Islet of Langerhans (tissue), 1 donor: ENCODE measurements at regions not wholly inside any gene's neighbourhood (a gene's known extent, or its start where the extent isn't known, plus 50 kb on each side); places are given as distances from the start of the nearest gene placed in this dataset.
"Not testable (repeated sequence)": the region's sequence is repeated elsewhere in the genome, so short reads cannot be mapped to it uniquely, and the experiment has no call there.

Experiments
- FAIRE-seq: peaks from one replicate; lab custom pipeline; 2011; peaks lifted over from hg19 to GRCh38; lab: Jason Lieb, UNC

DNA sequence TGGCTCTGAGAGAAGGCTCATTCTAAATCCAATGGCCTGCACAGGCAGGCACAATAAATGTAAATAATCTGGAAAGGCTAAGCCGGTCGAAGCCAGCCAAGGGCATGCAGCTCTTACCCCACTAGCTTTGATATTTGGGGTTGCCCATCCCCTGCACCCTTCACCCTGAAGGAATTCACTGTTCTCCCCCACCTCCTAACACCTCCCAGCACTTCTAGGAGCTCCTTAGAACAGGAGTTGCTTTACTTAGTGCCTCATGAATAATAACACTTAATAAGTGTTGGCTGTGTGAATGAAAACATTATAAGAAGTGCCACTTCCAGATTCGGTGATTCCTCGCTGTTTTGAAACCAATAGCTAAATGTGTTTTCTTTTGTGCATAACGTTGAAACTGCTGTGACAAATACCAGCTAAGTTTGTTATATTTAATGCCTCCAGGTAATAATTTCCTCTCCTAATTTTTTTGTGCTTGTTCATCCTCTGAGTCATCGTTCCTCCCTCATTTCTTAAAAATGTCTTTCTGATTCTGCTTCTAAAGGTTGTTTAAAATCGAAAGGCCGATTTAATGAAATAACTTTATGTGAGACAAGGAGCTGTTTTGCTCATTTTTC is 458.8 kb downstream of the METTL4 start:
- FAIRE-seq: no peak

DNA sequence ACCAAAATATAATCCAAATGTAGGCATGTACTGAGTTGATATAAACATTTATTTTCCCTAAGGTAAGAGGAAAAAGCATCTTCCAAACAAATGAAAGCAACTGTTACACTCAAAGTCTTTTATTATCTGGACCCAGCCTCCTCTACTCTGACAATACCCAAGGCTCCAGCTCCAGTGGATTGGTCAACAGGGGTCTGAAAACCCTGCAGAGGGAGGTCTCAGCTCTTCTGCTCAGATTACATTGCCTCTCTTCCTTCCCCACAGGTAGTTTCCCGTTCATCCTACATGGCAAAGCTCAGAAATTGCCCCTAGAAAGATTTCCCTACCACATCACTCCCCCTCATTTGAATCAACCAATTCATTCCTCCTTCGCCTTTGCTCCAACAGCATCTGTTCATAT is 457.0 kb downstream of the METTL4 start:
- no peak for FAIRE-seq

DNA sequence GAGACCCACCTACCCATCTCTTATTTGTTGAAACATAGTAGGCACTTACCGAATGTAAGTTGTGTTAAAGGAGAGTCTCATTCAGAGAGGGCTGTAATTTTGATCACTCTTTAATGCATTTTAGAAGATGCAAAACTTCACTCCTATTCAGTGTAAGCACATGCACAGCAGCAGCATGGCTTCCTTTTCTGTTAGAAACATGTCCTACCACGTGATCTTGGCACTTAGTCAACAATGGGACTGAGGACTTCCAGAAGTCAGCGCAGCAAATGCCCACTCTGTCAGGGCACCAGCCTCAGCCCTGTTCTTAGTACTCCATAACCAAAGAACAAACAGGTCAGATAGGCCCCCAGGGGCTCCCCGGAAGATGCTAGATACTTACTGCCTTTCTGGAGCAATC is 456.5 kb downstream of the METTL4 start:
- FAIRE-seq: no peak

DNA sequence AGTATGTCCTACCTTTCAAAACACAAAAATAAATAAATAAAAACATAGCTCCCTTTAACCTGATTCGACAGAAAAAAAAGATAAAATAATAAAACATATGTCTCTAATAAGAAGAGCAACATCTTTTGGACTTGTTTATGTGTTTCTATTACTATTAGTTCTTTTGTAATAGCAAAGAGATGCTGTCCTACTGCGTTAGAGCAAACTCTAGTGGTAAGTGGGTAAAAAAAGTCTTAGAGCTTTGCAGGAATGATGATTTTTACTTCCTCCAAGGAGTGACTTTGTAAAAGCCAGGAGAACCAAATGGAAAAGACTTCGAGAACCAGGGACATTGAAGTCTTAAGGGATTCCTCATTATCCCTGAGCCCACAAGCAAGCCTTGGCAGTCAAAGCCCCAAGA is 450.1 kb downstream of the METTL4 start:
- no peak for FAIRE-seq

DNA sequence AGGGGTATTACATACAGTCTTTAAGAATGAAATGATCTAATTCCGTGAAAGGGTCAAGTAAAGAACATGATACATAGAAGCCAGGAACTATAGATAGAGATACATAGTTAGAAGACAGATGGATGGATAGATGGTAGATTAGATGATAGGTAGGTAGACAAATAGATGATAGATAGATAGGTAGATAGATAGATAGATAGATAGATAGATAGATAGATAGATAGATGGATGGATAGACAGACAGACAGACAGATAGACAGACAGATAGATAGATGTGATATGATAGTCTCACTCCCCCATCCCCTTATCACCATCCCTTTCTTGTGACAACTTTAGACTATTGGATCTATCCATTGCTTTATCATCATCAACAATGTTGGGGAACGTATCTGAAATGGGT is 448.2 kb downstream of the METTL4 start:
- no peak for FAIRE-seq

DNA sequence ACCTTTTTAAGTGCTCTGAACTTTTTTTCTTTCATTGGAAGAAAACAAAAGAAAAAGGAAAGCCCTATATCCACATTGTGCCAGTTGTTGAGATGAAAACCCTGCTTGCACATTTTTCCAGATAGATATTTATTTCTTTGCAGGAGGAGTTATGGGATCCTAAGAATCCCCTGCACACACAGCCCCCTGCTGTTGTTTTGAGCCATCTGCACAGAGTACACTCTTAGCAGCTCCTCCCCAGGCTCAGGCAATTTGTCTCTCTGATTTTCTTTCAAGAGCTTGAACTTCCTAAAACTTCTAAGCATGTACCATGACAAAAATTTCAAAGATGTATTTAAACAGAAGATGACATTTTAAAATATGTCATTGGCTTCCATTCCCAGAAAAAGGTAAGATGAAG is 436.9 kb downstream of the METTL4 start:
- no peak for FAIRE-seq

DNA sequence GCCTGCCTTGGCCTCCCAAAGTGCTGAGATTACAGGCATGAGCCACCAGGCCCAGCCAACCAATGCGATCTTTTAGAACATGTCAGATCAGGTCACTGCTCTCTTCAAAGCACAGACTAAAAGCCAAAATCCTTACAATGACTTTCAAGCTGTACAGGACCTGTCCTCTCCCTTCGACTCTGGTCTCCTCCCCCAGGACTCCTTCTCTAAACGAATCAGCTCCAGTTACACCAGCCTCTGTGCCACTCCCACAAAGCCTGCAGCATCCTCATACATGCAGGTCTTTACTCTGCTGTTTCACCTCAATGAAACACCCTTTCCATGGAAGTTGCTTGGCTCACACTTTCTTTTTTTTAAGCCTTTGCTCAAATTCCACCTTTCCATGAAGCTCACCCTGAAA is 436.0 kb downstream of the METTL4 start:
- no peak for FAIRE-seq

DNA sequence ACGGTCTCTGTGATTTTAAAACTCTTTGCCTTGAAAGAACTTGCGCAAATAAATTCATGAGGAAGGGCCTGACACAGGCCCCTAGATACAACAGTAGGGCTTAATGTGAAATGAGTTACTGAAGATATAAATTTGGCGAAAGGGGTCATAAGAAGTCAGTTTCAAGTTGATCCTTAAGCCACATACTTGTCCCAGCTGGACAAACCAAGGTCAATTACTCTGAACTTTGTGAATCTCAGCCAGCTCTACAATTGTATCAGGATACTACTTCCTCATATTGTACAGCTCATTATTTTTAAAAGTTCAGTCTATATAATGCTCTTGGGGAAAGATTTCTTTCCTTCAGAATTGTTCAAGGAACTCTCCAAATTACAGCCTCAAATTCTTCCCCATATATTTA is 432.8 kb downstream of the METTL4 start:
- no peak for FAIRE-seq

DNA sequence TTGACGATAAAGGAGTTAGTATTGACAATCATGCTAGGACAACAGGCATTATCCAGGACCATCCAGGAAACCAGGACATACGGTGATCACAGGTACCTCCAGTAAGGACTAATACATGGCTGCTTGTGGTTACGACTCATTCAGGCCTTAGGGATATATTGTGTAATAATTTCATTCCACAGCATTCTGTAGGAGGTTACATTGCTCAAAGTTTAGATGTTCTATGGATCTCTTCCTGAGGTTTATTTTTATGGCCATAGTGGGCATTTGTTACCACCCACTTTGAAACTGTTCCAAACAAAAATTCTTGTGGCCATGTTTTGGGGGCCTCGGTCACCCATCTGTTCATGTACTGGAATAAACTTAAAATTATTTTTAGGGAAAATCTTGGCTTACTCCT is 431.6 kb downstream of the METTL4 start:
- no peak for FAIRE-seq

DNA sequence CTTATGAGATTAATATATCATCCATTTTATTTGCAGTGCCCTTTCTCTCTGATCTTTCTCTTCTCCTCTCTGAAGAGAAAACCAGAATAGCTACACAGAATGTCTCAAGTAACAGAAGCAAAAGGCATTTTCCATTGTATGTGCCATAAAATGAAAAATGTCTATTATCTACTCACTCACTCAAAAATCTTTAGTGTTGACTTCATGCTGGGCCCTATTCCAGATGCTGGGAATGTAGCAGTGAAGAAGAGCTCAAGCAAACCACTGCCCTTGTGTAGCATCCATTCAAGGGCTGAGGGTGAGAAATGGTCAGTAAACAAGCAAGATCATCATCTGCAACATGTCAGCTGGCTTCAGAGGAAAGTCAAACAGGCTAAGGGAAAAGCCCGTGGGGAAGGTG is 427.7 kb downstream of the METTL4 start:
- no peak for FAIRE-seq

DNA sequence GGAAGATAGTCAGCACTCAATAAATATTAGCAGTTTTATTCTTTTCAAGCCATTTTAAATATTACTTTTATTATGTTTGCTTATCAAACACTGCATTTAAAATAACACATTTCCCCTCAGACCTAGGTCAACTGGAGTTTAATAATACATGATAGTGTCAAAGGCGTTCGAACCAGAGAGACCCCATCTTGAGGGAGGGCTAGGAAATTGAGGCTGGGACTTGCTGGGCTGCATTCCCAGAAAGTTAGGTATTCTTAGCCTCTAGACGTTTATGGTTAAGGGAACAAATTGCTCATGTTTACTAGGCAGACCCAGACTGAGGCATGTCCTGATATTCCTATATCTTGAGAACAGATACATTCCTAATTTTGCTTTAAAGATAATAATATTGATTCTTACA is 426.5 kb downstream of the METTL4 start:
- FAIRE-seq: no peak

DNA sequence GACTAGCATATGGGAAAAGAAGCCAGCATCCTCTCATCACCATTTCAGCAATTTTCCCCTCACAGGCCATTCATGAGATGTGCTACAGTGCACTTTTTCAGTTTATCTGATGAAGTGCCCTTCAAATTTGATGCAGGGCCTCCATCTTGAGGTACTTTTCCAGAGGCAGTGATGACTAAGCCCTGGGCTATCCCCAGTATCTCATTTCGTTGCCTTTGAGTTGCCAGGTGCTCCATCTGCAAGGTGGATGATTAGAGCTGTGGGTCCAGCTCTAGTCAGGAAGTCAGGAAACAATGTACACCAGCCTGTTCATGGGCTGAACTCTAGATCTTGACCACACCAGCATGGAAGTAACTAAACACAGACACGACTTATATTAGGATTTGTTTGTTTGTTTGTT is 425.2 kb downstream of the METTL4 start:
- FAIRE-seq: no peak

DNA sequence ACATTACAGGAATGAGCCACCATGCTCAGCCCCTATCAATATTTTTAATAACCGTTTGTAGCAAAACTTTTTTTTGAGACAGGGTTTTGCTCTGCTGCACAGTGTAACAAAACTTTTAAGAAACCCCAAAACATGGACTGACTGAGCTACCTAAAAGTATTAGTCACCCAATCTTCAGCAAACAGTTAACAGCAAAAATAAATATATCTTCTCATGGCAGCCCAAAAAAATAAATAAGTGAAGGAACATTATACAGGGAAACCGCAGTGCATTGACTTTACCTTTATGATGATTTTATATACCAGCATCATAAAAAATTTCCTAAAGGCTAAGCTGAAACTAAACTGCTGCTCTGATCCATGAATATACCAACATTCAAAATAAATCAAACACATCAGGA is 424.6 kb downstream of the METTL4 start:
- FAIRE-seq: no peak

DNA sequence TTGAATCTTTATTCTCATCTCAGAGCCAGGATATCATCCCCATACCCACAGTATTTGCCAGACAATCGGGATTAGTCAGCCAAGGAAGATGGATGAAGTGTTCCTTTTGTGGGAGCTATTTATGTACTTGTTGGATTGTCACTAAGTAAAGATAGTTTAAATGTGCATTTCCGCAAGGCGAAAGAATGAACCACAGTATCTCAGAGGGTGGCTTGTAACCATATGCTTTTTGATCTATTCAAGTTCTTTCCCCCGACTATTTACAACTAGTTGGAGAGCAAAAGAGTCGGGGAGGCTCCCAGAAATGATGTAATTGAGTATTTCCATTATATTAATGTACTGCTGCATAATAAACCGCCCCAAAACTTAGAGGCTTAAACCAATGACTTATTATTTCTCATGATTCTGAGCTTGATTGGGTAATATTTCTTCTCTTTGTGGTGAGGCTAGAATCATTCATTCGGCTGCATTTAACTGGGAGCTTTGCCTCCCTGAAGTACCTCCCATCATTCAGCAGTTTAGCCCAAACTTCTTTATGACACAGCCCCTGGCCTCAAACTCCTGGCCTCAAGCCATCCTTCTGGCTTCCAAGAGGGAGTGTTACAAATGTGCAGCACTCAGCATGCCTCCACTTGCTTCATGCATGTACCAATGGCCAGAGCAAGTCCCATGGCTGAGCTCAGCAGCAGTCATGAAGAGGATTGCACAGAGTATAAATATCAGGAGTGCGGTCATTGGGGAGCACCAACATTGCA is 423.7 kb downstream of the METTL4 start:
- FAIRE-seq: no peak

DNA sequence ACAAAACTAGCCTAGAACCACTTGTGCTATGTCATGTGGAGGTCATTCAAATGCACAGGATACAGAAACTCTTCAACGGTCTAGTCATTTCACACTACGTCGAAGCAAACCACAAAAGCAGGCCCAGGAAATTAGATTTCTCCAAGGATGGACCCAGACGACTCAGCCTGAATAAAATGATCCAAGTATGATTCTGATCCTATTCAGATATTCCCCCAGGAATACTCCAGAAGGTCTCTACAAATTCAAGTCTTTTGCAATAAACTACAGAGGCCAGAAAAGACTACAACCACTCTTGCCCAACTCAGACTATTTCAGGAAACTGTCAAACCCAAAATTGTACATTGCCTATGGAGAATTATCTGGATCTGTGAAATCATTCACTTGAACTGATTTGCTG is 422.5 kb downstream of the METTL4 start:
- no peak for FAIRE-seq

DNA sequence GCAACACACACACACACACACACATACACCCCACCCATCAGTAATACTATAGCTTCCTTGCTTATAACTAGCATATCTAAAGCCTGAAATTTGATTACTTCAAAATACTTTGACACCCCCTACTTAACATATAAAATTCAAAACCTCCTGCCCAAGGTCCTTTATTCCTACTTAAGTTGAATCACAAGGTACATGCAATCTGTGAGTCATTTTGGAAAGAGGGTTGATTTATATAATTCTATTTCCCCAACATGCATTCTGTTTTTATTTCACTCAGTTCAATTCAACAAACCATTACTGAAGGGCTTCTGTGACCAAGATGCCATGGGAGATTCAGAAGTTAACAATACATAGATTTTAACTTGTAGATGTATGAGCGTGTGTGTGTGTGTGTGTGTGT is 420.7 kb downstream of the METTL4 start:
- FAIRE-seq: no peak

DNA sequence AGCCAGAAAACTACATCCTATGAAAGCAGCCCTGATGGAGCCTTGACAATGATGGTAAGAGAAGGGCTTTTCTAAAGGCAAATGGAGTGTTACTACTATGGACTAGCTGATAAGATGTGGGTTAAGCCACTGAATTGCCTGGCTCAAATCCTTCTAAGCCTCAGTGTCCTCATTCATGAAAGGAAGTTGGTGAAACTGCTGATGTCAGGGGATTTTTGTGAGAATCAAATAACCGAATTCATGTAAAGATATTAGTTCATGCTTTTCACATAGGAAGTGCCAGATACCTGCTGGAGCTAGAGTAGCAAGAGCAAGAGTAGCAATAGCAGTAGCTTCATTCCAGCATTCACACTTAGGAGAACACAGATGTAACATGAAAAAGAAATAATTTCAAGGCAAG is 417.0 kb downstream of the METTL4 start:
- FAIRE-seq: no peak

DNA sequence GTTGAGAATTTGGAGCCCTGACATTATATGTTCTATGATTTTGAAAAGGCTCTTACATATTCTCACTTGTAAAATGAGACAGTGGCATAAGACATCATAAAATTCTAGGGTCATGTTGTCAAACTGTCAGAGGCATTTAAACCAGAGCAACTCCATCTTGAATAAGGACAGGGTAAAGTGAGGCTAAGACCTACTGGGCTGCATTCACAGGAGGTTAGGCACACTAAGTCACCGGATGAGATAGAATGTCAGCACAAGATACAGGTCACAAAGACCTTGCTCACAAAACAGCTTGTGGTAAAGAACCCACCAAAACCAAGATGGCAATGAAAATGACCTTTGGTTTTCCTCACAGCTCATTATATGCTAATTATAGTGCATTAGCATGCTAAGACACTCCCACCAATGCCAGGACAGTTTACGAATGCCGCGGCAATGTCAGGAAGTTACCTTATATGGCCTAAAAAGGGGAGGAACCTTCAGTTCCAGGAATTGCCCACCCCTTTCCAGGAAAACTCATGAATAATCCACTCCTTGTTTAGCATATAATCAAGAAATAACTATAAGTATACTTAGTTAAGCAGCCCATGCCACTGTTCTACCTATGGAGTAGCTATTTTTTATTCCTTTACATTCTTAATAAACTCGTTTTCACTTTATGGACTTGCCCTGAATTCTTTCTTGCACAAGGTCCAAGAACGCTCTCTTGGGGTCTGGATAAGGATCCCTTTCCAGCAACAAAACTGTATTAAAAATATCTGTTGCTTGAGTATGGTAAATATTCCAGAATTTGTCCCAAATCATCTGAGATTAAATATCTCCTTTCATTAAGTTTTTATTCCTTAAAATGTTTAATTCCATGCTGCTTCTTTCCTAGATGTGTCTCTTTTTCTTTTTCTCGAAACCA is 406.4 kb downstream of the METTL4 start:
- FAIRE-seq: no peak

DNA sequence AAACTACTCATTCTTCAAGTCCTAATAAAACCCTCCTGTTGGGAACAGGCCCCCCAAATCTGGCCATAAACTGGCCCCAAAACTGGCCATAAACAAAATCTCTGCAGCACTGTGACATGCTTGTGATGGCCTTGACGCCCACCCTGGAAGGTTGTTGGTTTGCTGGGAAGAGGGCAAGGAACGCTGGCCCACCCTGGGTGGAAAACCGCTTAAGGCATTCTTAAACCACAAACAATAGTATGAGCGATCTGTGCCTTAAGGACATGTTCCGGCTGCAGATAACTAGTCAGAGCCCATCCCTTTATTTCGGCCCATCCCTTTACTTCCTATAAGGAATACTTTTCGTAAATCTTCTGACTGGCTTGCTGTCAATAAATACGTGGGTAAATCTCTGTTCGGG is 404.4 kb downstream of the METTL4 start:
- FAIRE-seq: not testable (repeated sequence)

DNA sequence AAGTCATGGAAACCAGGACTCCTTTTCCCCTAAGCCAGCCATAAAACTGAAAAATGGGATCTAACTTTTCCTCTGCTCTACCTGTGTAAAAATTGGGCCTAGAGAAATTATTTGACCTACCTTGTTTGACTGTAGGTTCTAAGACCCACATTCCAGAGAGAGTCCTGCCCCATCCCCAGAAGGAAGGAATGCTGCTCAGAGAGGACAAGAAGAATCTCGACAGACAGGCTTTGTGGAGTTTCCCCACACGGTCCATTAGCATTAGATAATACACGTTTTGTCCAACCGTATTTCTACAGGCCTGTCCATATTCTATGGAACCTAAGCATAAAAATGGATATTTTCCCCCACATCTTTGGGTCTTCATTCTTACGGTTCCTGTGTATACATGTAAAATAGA is 403.3 kb downstream of the METTL4 start:
- FAIRE-seq: no peak

DNA sequence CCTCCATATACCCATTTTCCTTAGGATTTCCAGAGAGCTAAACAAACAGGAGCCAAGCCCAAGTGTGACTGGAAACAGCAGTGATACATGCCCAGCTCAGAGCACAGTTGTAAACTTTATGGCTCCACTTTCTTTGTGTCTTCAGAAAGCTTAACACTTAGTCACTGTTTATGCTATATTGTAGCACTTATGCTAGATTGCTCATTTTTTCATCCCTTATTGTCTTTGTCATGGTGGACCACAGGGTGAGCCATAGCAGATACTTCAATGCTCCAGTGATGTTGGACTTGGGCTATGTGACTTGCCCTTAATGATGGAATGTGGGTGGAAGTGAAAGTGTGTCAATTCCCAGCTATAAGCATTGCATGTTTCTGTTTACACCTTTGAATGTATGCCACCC is 401.6 kb downstream of the METTL4 start:
- no peak for FAIRE-seq

DNA sequence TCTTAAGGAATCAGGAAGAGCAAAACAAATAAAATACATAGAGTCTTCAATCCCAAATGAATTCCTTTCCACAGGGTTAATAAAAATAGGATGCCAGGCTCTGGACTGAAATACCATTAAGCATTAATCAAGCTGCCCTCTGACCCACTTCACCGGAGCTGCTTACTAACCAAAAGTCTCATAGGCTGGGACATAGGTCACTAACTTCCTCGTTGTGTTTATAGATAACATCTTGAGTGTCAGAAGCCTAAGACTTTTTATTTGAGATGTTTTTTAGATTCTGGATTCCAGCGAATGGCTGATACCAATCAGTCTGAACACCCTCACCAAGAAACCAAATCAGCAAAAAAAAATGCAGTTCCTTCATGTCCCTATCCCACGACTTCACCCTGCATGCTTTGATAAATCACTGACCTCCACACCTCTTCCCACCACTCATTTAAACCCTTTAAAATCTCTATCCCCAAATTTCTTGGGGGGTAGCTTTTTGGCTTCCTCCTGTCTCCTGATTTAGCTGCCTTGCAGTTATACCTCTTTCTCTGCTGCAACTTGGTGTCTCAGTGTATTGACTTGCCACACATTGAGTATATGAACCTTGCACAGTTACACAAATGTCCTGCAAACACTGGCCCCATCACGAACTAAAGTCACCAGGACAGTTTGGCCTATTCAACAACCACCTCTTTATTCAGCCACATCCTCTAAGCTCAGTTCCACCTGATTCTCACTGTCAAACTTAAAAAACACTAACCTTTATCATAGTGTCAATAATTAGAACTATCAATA is 399.3 kb downstream of the METTL4 start:
- FAIRE-seq: no peak

DNA sequence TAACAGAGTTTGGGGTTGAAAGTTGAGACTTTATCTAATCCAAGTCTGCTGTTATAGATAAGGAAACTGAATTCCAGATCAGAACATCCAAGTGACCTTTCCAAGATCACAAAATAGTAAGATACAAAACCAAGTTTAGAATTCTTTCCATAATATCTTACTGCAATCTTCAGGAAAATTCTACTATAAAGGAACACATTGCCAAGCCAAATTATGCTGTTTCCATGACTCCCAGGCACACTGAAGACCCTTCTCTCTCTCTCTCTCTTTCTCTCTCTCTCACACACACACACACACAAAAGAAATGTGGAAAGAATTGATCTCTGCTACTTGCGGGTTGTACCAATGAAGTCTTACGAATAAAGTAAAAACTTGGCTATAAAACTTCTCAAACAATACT is 398.4 kb downstream of the METTL4 start:
- FAIRE-seq: no peak
